GM19238 (cell line): ENCODE measurements at regions not wholly inside any gene's neighbourhood (a gene's known extent, or its start where the extent isn't known, plus 50 kb on each side); places are given as distances from the start of the nearest gene placed in this dataset.
"Not testable (repeated sequence)": the region's sequence is repeated elsewhere in the genome, so short reads cannot be mapped to it uniquely, and the experiment has no call there.

Experiments
- DNase-seq: peaks from one replicate; pipeline ENCODE4 v3.0.0; 2011; ENCODE audit warnings: low spot score; ENCODE audit not compliant: insufficient read length

DNA sequence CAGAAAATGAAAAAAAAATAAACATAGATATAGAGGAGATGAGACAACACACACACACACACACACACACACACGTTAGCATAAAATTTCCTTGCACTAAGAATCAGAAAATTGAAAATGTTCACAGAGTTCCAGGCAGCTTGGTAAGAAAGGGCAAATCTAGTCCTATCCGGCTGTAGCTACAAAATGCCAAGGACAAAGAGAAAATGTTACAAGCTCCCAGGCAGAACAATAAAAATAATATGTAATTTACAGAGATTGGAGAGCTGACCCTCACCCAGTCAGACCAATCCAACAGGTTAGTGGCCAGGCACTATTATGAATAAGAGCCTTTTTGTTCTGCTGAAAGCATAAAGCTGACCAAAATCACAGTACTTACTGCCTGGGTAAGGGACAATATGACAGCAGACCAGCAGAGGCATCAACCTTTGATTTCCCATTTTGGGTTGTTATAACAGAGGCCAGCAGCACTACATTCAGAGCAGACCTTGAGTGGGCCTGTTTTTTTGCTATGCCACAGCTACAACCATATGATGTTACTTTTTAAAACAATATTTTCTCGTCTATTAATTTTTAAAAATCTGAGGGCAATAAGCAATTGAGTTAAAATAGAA lies 892.6 kb downstream of the TAF11L14 start:
- DNase-seq = no peak

DNA sequence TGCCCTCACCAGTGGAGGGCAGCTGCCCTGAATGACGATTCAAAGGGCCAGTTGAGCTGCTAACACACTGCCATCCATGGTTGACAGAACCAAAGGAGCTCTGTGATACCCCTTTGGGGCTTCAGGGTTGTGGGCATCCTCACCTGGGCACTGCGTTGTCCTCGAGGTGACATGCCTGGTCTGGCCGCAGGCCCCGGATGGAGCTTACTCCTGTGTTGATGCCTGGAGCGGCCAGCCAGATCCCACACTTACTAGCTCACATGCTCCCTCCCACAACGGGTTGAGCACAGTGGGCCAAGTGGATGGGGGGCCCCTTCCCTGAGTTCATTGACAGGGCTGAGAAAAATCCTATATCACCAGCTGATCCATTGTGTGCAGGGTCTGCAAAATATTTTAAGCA lies 898.9 kb downstream of the TAF11L14 start:
- no peak for DNase-seq

DNA sequence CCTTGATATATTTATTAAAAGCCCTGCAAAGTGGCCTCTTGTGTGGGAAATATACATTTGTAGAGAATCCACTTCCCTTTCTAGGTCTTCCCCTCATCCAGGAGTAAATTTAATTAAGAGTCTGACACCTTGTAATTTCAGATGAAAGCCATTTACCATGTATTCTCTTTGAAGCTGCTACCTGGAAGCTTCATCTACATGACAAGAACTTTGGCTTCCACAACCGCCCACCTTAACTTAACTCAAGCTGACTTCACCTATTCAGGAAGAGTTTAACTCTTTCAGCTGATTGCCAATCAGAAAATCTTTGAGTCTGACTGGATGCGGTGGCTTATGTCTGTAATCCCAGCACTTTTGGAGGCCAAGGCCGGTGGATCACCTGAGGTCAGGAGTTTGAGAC lies 899.9 kb downstream of the TAF11L14 start:
- DNase-seq = no peak

DNA sequence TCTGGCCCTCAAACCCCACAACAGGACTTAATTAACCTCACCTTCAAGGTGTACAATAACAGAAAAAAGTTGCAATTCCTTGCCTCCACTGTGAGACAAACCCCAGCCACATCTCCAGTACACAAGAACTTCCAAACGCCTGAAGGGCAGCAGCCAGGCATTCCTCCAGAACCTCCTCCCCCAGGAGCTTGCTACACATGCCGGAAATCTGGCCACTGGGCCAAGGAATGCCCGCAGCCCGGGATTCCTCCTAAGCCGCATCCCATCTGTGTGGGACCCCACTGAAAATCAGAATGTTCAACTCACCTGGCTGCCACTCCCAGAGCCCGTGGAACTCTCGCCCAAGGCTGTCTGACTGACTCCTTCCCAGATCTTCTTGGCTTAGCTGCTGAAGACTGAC lies 901.5 kb downstream of the TAF11L14 start:
- DNase-seq = not testable (repeated sequence)

DNA sequence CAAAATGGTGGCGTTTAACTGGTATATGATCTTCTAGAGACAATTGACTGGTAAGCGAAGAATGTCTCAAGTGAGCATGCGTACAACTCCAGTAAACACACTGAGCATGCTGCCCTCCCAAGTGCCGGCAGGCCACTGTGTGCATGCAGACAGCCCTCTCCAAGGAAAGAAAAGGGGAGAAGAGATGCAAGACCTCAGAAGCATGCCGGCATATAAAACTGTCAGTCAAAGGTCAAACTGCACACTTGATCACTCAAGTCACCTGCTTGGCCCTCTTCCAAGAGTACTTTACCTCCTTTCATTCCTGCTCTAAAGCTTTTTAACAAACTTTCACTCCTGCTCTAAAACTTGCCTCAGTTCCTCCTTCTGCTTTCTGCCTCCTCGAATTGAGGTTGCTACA lies 910.2 kb downstream of the TAF11L14 start:
- DNase-seq = no peak

- DNase-seq = no peak
Observed at GRCh38 chr5:18546591-18546990, 912.3 kb downstream of the TAF11L14 start.

DNA sequence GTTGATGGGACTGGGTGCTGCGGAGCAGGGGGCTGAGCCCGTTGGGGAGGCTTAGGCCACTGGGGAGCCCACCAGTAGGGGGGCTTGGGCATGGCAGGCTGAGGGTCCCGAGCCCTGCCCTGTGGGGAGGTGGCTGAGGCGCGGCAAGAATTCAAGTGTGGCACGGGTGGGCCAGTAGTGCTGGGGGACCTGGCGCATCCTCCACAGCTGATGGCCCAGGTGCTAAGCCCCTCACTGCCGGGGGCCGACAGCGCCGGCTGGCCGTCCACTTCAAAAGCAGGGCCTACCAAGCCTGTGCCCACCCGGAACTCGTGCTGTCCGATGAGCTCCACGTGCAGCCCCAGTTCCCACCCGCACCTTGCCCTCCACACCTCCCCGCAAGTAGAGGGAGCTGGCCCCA lies 917.5 kb downstream of the TAF11L14 start:
- no peak for DNase-seq

- no peak for DNase-seq
Observed at GRCh38 chr5:18553269-18553668, 919.0 kb downstream of the TAF11L14 start.

DNA sequence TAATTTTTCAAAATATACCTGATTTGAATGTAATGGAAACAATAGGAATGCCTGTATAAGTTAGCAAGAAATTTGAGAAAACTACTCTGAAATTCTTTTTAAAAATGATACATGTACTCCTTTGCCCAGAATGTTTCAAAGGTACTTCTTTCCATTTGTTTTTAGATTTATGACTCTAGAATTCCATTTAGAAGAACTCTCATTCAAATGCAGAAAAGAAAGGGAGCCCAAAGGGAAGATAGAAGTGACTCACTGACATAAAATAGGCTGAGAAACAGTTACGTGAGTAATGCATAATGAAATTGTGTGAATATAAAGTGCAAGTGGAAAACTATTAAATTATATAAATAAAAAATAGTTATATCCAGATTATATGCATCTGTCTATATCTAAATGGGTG lies 926.3 kb downstream of the TAF11L14 start:
- DNase-seq = no peak

- DNase-seq = no peak
Observed at GRCh38 chr5:18563853-18564252, 929.6 kb downstream of the TAF11L14 start.

- no peak for DNase-seq
Observed at GRCh38 chr5:18566671-18567070, 932.4 kb downstream of the TAF11L14 start.

GRCh38 chr5:18576586-18576985 lies 942.3 kb downstream of the TAF11L14 start:
- no peak for DNase-seq

DNA sequence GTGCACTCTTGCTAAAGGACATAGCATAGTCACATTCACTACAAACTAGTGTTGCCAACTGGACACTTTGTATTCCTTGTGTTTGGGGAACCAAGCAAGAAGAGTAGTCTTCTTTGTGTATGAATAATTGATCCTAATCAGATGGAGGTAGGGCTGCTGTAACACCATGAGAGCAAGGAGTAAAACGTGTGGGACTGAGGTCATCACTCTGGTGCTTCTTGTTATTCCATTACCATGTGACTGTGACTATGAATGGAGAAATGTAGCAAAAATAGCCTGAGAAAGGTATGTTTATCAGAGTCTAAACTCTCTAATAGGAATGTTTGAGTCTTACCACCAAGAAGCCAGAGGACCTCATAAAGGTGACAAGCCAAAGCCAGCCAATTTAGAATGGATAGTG lies 966.9 kb downstream of the TAF11L14 start:
- no peak for DNase-seq

DNA sequence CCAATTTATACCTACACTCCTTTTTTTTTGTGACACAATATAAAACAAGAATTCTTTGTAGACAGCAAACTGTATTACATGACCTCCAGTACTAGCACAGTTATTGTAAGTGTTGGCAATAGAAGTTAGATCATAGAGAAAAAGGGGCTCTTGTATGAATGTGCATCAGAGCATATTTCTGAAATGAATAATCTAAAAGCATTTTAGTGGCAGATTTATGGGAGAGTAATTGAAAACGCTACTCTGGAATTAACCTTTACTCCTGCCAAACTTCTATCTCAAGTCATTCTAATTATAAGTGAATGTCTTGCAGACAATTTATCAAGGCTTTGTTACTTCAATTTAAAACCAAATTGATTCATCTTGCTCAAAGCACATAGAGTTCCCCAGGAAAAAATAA lies 968.1 kb downstream of the TAF11L14 start:
- DNase-seq = no peak

DNA sequence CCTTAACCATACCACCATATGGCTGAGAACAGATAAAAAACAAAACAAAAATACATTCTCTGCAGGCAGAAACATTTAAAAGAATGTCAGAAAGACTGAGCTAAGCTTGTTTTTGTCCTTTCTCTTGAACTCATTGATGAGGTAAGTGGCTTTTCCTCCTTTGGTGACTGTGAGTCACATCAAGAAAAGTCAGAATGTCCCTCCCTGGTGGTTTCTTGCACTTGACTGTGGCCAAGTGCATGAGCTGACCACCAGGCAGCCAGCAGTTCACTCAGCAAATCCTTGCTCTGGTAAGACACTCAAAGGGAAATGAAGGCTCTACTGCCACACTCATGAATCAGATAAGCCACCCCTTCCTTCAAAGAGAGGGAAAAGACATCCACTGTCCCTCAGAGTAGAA lies 970.9 kb downstream of the TAF11L14 start:
- DNase-seq = no peak

DNA sequence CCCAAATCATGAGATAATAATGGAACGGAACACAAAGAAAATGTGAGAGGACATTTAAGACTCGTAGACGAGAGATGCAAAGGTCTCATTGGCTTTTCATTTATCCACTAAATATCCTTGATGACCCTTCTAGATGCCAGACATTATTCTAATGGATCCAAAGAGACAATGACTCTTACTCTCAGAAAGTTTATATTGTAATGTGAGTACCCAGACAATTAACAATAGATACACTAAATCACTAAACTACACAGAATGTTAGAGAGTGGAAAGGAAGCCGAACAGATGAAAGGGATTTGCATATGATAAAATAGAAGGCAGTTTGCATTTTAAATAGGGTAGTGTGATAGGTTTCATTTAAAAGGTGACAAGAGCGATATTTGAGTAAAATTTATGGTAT lies 973.3 kb downstream of the TAF11L14 start:
- no peak for DNase-seq

DNA sequence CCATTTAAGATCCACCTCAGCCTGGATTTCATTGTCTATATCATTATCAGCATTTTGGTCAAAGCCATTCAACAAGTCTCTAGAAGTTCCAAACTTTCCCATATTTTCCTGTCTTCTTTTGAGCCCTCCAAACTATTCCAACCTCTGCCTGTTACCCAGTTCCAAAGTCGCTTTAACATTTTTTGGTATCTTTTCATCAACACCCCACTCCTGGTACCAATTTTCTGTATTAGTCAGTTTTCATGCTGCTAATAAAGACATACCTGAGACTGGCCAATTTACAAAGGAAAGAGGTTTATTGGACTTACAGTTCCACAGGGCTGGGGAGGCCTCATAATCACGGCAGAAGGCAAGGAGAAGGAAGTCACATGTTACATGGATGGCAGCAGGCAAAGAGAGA lies 982.9 kb downstream of the TAF11L14 start:
- not testable (repeated sequence) for DNase-seq

DNA sequence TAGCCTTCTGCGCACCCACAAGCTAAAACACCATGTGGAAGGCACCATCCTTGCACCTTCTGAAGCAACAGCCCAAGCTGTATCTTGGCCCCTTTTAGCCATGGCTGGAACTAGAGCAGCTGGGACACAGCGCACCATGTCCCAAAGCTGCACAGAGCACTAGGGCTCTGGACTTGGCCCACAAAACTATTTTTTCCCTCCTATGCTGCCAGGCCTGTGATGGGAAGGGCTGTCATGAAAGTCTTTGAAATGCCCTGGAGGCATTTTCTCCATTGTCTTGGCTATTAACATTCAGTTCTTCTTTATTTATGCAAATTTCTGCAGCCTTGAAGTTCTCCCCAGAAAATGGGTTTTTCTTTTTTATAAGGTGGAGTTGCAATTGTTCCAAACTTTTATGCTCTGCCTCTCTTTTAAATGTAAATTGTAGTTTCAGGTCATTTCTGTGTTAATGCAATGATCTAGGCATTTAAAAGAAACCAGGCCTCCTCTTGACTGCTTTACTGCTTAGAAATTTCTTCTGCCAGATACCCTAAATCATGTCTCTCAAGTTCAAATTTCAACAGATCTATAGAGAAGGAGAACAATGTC lies 996.3 kb downstream of the TAF11L14 start:
- no peak for DNase-seq

DNA sequence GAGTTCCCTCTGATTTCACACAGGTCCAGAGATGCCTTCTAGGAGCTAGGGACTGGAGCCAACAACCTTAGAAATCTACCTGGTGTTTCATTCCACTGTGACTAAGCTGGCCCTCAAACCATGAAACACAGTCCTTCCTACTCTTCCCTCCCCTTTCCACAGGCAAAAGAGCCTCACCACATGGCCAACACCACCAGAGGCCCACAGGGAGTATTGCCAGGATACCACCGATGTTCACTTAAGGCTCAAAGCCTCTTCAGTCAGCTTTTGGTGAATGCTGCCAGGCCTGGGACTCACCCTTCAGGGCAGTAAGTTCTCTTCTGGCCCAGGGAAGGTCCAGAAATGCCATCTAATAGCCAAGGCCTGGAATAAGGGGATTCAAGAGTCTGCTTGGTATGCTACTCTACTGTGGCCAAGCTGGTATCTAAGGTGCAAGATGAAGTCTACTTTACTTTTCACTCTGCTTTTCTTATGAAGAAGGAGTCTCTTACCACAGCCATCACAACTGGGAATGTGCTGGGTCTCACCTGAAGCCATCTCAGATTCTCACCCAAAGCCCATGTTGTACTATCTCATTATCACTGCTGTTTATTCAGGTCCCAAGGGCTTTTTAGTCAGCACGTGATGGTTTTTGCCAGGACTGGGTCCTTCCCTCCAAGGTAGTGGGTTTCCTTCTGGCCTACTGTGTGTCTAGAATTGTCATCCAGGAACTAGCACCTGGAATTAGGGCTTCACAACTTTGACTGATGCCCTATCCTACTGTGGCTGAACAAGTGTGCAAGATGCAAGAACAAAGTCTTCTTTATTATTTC lies 1018.4 kb downstream of the TAF11L14 start:
- DNase-seq = no peak

GRCh38 chr5:18653216-18653752 lies 1019.0 kb downstream of the TAF11L14 start:
- no peak for DNase-seq

GRCh38 chr5:18660511-18660910 lies 1026.3 kb downstream of the TAF11L14 start:
- no peak for DNase-seq

DNA sequence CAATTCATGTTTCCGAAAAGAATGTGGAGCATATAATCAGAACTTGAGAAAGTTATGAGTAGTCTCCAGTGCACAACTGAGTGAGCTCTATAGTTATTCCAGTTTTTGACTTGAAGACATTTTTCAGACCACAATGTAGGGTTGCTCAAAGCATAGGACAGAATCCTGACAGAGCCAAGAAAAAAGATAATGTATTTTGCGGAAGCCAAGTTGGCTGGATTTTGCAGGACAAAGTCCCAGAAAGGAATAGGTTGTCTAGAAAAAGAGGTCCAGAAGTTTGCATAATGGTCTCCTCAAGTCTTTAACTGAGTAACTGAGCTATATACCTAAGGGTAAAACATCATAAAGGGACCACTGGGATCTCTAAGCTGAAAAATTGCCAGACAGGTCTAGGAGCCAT lies 1028.0 kb downstream of the TAF11L14 start:
- no peak for DNase-seq
